Transverse colon (tissue), 4 donors: ENCODE measurements at regions not wholly inside any gene's neighbourhood (a gene's known extent, or its start where the extent isn't known, plus 50 kb on each side); places are given as distances from the start of the nearest gene placed in this dataset.
A peak's percentile ranks its signal among the peaks of the same experiment; 100 is the strongest.

ENCODE experiments used
- DNase-seq: peaks from one replicate; pipeline ENCODE4 v3.0.0-alpha.2; 2019
- H3K27ac ChIP-seq, 4 donors: fragments of 200-600 bp; sonication (generic); 2 replicates each; pipeline ENCODE4 v1.5.1; 2016 to 2018; ENCODE audit warnings: inconsistent platforms in 4 of 4
- H3K27me3 ChIP-seq: fragments of 200-600 bp; sonication (generic); 2 replicates; pipeline ENCODE4 v1.5.1; 2017; ENCODE audit warnings: inconsistent platforms
- H3K36me3 ChIP-seq, 4 donors: fragments of 200-600 bp; sonication (generic); 2 replicates each; pipeline ENCODE4 v1.5.1; 2017 to 2019; ENCODE audit warnings: inconsistent platforms in 4 of 4
- H3K4me1 ChIP-seq, 4 donors: fragments of 200-600 bp; sonication (generic); 2 replicates each; pipeline ENCODE4 v1.5.1; 2017 to 2020; ENCODE audit warnings: inconsistent platforms in 4 of 4
- H3K4me3 ChIP-seq, 4 donors: fragments of 200-600 bp; sonication (generic); 1 replicate in 1 of 4; 2 replicates in 3 of 4; pipeline versions ENCODE4 v1.5.1 to v1.6.1; 2017 to 2019; ENCODE audit warnings: inconsistent platforms in 4 of 4
- H3K9me3 ChIP-seq, 2 donors: fragments of 200-600 bp; sonication (generic); 2 replicates each; pipeline ENCODE4 v1.5.1; 2017 to 2019; ENCODE audit warnings: inconsistent platforms in 2 of 2
- EP300 ChIP-seq: sonication (generic); formaldehyde crosslinking; IDR thresholded peaks from one replicate; pipeline ENCODE4 v1.6.1; 2017; ENCODE audit warnings: antibody characterized with exemption, low read depth
- POLR2A ChIP-seq: fragments of 450-650 bp; IDR thresholded peaks from one replicate; pipeline ENCODE4 v1.6.1; 2016; ENCODE audit warnings: antibody characterized with exemption, mild to moderate bottlenecking, moderate library complexity
- POLR2AphosphoS5 ChIP-seq, 3 donors: sonication (generic); formaldehyde crosslinking; IDR thresholded peaks; one replicate each; pipeline ENCODE4 v1.6.1; 2016; ENCODE audit warnings: antibody characterized with exemption in 3 of 3
- WGBS, 2 donors: methylation state at CpG; one replicate each; pipeline ENCODE4 v1.1.5; 2018; ENCODE audit warnings: low coverage in 1 of 2; 5-methylcytosine and 5-hydroxymethylcytosine counted together
- in situ Hi-C, 4 donors: fragments of 200-750 bp; cut with MboI; loops; one replicate each; pipeline versions ENCODE4 v1.15.0 to v1.15.1; 2017; ENCODE audit warnings: low sequenced_read_pairs in 3 of 4, low pct_ligation_motif_present in 1 of 4, low pct_unique_long_range_greater_than_20kb in 1 of 4
- intact Hi-C: fragments of 100-400 bp; cut with DNase I; formaldehyde crosslinking; loops from one replicate; pipeline ENCODE4 v1.15.1; 2023; ENCODE audit warnings: low total_unique reads
- TF ChIP-seq, protein P1 (sequence below), 5 experiments: fragments of 200-600 bp in 3 of 5; fragments of 450-650 bp in 2 of 5; sonication (generic) in 3 of 5; IDR thresholded peaks; 1 replicate in 2 of 5; 2 replicates in 3 of 5; pipeline ENCODE4 v1.5.1; 2016 to 2017; ENCODE audit warnings: antibody characterized with exemption in 5 of 5, inconsistent platforms in 3 of 5, mild to moderate bottlenecking in 2 of 5, moderate library complexity in 1 of 5

DNA sequence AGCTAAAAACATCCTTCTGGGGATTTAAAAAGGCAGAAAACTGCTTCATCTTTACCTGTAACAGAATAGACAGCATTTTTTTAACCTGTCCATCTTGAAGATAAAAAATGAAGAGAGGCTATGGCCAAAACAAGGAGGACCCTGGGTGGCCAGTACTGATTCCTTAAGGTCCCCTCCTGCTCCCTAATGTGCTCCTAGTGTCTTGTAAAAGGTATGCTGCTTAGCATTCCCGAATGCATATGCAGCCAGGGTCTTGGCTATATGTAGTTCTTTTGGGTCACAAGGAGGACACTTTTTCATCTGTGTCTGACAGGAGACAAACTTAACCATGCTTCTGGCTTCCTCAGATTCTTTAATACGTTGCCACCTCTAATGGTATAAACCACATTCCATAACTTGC is 93.9 kb upstream of the SLC13A1 start:
- no peaks in the 10 kb centered on the region for H3K9me3 ChIP-seq
- in situ Hi-C loops (no loop called here), intact Hi-C loops (no loop called here)
- H3K4me1 ChIP-seq: peaks cover 0 to 20% (median 0%) of the 10 kb centered on the region in 4 donors
- H3K36me3 ChIP-seq: no peaks in the 10 kb centered on the region
- no peaks in the 10 kb centered on the region for H3K27me3 ChIP-seq
- no peak for TF ChIP-seq POLR2A
- no peak for TF ChIP-seq EP300
- TF ChIP-seq, protein P1, sequence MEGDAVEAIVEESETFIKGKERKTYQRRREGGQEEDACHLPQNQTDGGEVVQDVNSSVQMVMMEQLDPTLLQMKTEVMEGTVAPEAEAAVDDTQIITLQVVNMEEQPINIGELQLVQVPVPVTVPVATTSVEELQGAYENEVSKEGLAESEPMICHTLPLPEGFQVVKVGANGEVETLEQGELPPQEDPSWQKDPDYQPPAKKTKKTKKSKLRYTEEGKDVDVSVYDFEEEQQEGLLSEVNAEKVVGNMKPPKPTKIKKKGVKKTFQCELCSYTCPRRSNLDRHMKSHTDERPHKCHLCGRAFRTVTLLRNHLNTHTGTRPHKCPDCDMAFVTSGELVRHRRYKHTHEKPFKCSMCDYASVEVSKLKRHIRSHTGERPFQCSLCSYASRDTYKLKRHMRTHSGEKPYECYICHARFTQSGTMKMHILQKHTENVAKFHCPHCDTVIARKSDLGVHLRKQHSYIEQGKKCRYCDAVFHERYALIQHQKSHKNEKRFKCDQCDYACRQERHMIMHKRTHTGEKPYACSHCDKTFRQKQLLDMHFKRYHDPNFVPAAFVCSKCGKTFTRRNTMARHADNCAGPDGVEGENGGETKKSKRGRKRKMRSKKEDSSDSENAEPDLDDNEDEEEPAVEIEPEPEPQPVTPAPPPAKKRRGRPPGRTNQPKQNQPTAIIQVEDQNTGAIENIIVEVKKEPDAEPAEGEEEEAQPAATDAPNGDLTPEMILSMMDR (IDR thresholded peaks at IDR 0.05): no peak
- no peak for TF ChIP-seq POLR2AphosphoS5 (IDR thresholded peaks at IDR 0.05)
- H3K4me3 ChIP-seq: no peak overlapping the region
- 57 to 70% methylated on average over 1 to 2 of the region's 2 CpGs for WGBS, 2 donors
- no peak for DNase-seq
- H3K27ac ChIP-seq: no peak overlapping the region

DNA sequence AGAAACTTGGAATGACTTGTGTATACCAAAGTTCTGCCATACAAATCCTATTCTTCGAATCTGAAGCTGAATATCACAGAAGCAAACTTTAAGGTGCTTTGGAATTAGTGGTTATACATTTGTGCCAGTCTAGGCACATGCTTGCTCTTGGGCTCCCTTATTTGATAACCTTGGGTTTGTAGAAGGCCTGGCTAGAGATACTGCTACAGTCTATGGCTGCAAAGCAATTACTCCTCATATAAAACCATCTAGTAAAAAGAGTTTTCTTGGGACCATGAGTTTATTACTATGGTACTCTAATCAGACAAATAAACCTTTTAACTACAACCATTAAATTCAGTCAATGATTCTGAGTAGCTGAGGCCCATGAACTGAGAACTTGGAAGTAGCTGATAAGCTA is 92.5 kb upstream of the SLC13A1 start:
- TF ChIP-seq POLR2AphosphoS5 (IDR thresholded peaks at IDR 0.05): no peak
- TF ChIP-seq, protein P1 (IDR thresholded peaks at IDR 0.05): no peak
- TF ChIP-seq POLR2A: no peak
- TF ChIP-seq EP300: no peak
- Histone ChIP-seq H3K27me3 (no peaks in the 10 kb centered on the region), H3K4me3 (no peak overlapping the region), H3K27ac (peak overlapping the region in 1 of 4 donors; percentile 32), H3K36me3 (no peaks in the 10 kb centered on the region), H3K4me1 (peaks cover 0 to 20% (median 0%) of the 10 kb centered on the region in 4 donors), H3K9me3 (no peaks in the 10 kb centered on the region)
- in situ Hi-C loops (no loop called here), intact Hi-C loops (no loop called here)
- DNase-seq: no peak
- WGBS, 2 donors: 45 to 55% methylated on average over 1 of the region's 1 CpG

DNA sequence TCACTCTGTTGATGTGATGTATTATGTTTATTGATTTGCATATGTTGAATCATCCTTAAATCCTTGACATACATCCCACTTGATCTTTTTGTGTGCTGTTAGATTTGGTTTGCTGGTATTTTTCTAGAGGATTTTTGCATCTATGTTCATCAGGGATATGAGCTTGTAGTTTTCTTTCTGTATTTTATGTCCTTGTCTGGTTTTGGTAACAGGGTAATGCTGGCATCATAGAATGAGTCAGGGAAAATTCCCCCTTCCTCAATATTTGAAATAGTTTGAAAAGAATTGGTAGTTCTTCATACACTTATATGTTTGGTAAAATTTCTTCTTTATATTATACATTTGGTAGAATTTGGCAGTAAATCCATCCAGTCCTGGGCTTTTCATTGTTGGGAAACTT is 89.4 kb upstream of the SLC13A1 start:
- Histone ChIP-seq H3K27me3 (no peaks in the 10 kb centered on the region), H3K4me1 (peaks cover 0 to 20% (median 0%) of the 10 kb centered on the region in 4 donors), H3K27ac (no peak overlapping the region), H3K36me3 (no peaks in the 10 kb centered on the region), H3K9me3 (no peaks in the 10 kb centered on the region), H3K4me3 (no peak overlapping the region)
- TF ChIP-seq POLR2AphosphoS5 (IDR thresholded peaks at IDR 0.05) (no peak), EP300 (no peak), POLR2A (no peak)
- TF ChIP-seq, protein P1 (IDR thresholded peaks at IDR 0.05): no peak
- intact Hi-C loops: no loop called here
- in situ Hi-C loops: no loop called here
- DNase-seq: no peak

DNA sequence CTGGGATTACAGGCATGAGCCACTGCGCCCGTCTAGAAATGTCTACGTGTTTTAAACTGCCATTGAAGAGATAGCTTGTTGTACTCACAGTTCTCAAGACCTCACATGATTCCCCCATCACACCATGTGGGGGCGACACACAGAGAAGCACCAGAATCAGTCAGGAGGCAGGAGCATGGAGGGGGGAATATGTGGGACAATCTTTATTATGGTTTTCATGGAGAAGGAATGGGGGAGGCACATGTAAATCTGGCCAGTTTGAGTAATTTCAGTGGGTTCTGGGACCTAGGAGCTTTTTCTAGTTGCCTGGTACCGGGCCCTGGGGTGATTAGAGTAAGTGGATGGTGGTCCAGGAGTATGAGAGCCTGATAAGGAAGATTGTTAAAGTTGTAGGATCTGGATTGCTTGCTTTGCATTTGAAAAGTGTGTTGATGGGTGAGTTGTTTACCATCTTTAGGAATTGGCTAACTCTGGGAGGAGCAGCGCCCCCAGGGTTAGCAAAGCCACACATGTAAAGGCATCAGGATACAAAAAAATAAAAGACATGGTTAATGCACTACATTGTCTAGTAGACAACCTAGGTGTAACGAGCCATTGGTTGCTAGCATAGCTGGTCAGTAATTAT is 85.4 kb upstream of the SLC13A1 start:
- TF ChIP-seq, protein P1 (IDR thresholded peaks at IDR 0.05): no peak
- TF ChIP-seq EP300 (no peak), POLR2AphosphoS5 (IDR thresholded peaks at IDR 0.05) (no peak), POLR2A (no peak)
- no peak overlapping the region for H3K4me3 ChIP-seq
- 67 to 69% methylated on average over 4 to 7 of the region's 7 CpGs for WGBS, 2 donors
- no peak for DNase-seq
- in situ Hi-C loops (no loop called here), intact Hi-C loops (no loop called here)
- H3K9me3 ChIP-seq: no peaks in the 10 kb centered on the region
- no peaks in the 10 kb centered on the region for H3K4me1 ChIP-seq
- H3K27me3 ChIP-seq: no peaks in the 10 kb centered on the region
- no peak overlapping the region for H3K27ac ChIP-seq
- no peaks in the 10 kb centered on the region for H3K36me3 ChIP-seq
